NT2/D1 (cell line): ENCODE measurements at regions not wholly inside any gene's neighbourhood (a gene's known extent, or its start where the extent isn't known, plus 50 kb on each side); places are given as distances from the start of the nearest gene placed in this dataset.

Experiments
- SUZ12 ChIP-seq: IDR thresholded peaks from 2 replicates; pipeline ENCODE4 v1.6.1; 2011; ENCODE audit not compliant: insufficient read length, insufficient read depth; ENCODE audit errors: extremely low read depth
- YY1 ChIP-seq: IDR thresholded peaks from 2 replicates; pipeline ENCODE4 v1.6.1; 2011; ENCODE audit not compliant: insufficient read length, insufficient read depth

GRCh38 chr5:155831491-155831890 lies 495.5 kb upstream of the SGCD start:
- no peak for TF ChIP-seq YY1
- no peak for TF ChIP-seq SUZ12
